ENCODE measurements at regions not wholly inside any gene's neighbourhood (a gene's known extent, or its start where the extent isn't known, plus 50 kb on each side); places are given as distances from the start of the nearest gene placed in this dataset.

GRCh38 chr14:101226603-101227425 is 323.3 kb upstream of the RTL1 start (continued):
- TF ChIP-seq YEATS4 (CRISPR knock-in tag; IDR thresholded peaks at IDR 0.05; ENCODE audit: borderline replicate concordance) (no peak), ZSCAN25 (CRISPR knock-in tag; IDR thresholded peaks at IDR 0.05) (peak; percentile 77), THRA (CRISPR knock-in tag; IDR thresholded peaks at IDR 0.05; ENCODE audit: borderline replicate concordance) (peak; percentile 78), FOXA1 (IDR thresholded peaks at IDR 0.05) (no peak), FOXA1 (CRISPR knock-in tag; IDR thresholded peaks at IDR 0.05) (peak; percentile 93), GFI1 (CRISPR knock-in tag; IDR thresholded peaks at IDR 0.05; ENCODE audit: borderline replicate concordance) (peak; percentile 64; the same call in 1 of the 2 replicates), RBAK (CRISPR knock-in tag; IDR thresholded peaks at IDR 0.05) (0 out of 2 replicates have a peak, but pooled peaks have one; percentile 44), IRF9 (CRISPR knock-in tag; IDR thresholded peaks at IDR 0.05; ENCODE audit: borderline replicate concordance) (0 out of 2 replicates have a peak, but pooled peaks have one; percentile 75), ZNF280D (CRISPR knock-in tag; IDR thresholded peaks at IDR 0.05) (peak; percentile 84; the same call in 1 of the 2 replicates), ZNF644 (CRISPR knock-in tag; IDR thresholded peaks at IDR 0.05; ENCODE audit: low read depth) (peak; percentile 20; the same call in 1 of the 2 replicates), AGO2 (optimal IDR thresholded peaks at IDR 0.05; ENCODE audit: low read depth, low read length) (no peak), ZNF232 (CRISPR knock-in tag; IDR thresholded peaks at IDR 0.05; ENCODE audit: borderline replicate concordance) (peak; percentile 40; the same call in 1 of the 2 replicates), BCLAF1 (IDR thresholded peaks at IDR 0.05) (no peak), PRPF4 (IDR thresholded peaks at IDR 0.05; ENCODE audit: low read depth, low read length, poor library complexity, severe bottlenecking) (no peak), ZNF317 (CRISPR knock-in tag; IDR thresholded peaks at IDR 0.05) (peak; percentile 55; the same call in 1 of the 2 replicates)
